NCI-H82 treated with DMSO at 0.1 percent for 48 hours (cell line): ENCODE measurements at regions not wholly inside any gene's neighbourhood (a gene's known extent, or its start where the extent isn't known, plus 50 kb on each side); places are given as distances from the start of the nearest gene placed in this dataset.
"Not testable (repeated sequence)": the region's sequence is repeated elsewhere in the genome, so short reads cannot be mapped to it uniquely, and the experiment has no call there.

Source experiments
- DNase-seq: peaks from one replicate; lab custom pipeline; 2025; ENCODE audit not compliant: unreplicated experiment; lab: John Stamatoyannopoulos, UW

DNA sequence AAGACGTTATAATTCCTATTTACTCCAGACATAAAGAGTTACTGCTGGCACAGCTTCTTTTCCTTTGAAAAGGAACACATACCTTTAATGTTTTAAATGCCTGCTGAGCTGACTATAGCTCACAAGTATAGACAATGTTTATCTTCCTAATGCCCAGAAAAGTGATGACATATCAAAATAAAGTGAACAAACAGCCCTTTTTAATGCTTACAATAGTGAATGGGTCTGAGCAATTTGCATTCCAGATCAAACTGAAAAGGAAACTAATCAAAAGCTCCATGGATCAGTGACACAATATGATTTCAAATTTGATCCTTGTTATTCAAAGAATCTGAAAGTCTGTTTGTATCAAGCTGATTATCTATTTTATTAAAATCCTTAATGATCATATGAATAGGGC lies 233.6 kb upstream of the SEMA3E start:
- DNase-seq, result no peak

DNA sequence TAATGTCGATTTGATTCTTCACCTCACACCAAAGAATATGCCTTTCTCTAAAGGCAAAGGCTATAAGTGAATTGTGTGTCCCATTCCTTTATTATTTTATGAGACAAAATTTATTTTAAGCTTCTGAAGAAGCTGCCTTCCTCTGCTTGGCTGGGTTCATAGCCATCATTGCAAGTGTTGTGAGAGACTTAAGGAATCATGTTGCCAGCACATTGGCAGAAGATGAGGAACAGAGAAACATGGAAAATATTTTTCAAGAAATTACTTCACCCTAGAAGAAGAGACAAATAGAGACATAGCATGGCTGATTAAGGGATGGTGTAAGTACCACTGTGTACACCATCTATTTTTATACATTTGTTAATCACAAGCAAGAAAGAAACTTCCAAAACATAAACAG lies 230.1 kb upstream of the SEMA3E start:
- DNase-seq, result no peak

DNA sequence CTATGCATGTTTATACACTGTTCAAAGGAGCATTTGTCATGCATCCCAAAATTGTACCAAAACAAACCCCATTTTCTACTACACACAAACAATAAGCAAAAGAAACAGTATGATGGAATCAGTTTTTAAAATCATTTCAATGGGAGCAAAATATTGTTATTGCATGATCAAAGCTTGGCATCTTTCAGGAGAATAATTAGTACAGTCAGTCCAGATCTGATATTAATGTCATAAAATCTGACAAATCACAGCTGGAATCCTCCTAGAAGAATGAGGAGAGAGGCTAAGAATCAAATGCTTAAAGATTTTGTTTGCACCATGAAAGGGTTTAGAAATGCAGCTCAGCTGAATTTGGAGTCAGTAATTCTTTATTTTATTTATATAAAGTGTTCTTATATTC lies 229.7 kb upstream of the SEMA3E start:
- DNase-seq, result no peak

DNA sequence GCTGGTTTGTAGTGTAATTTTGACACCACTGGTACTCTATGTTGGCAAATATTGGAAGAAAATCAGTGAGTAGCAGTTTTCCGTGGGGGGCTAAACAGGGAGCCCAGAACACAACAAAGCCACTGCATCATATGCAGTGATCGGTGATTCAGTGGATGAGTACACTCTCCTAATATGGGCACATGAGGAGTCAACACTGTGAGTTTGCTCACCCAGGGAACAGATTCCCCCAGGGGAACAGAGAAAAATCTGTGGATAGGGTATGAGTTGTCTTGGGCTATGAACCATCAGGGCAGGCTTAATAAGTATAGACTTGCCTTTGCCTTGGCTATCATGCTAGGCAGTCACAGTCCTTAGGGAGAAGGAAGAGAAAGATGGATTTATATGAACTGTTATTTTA lies 227.7 kb upstream of the SEMA3E start:
- no peak for DNase-seq

DNA sequence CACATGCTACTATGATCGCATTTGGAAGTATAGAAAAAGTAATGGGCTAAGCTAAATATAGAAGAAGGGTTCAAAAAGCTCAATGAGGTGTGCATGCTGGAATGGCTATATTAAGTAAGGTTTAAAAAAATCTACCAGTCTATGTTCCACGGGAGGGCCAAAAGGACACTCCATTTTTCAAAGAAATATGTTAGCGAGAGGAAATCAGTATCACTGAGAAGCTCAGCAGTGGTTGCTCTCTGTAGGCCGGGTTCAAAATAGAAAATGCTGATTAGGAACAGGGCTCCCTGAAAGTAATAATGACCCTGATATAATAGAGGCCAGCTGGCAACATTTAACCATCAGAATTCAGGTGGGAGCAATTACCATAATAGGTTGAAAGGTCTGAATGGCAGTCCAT lies 224.5 kb upstream of the SEMA3E start:
- no peak for DNase-seq

DNA sequence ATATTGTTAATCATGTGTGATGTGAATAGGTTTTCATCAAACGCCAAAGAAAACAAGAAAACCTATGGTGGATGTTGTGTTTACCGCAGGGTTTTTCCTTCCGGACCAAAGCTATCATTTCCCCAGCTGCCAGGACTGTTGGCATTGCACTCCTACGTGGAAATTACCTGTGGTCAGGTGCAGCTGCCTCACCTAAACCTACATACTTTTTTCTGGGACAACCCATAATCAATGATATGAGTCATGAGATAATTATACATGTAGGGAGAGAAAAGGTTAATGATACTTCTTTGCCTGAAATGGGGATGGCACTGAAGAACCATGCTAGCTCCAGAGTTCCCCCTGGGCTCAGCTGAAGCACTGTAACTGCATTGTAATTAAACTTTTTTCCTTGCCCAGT lies 223.6 kb upstream of the SEMA3E start:
- DNase-seq, result no peak

DNA sequence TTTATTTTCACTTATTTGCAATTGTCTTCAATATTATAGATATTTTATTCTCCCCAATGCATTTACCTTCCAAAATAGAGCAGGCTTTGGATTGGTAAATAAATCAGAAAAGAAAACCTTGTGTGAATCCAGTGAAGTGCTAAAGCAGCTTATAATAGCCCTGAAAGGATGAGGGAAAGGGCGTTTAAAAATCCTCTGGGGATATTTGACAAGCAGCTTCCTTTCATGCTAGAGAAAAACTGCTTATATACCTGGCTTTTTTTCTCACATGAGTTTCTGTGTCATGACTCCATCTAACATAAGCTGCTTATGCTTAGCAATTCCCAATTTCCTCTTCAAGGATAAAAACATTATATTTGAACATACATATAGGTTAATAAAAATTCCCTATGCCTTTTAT lies 221.6 kb upstream of the SEMA3E start:
- DNase-seq, result no peak

DNA sequence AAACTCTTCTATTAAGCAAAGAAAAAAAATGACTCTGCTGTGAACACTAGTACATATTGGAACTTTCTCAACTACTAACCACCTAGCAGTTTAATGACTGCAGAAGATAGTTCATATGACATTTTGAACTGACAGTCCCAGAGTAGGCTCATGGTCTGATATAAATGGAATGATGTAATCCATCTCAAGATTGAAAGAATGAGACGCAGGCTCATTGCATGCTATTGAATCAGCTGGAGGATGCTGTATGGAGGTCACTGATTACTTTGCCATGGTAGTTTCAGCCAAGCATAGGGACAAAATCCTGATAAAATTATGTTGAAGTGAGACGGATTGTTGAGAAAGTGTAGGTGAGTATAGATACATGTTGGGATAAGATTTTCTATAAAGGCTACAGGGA lies 217.6 kb upstream of the SEMA3E start:
- DNase-seq, result no peak

DNA sequence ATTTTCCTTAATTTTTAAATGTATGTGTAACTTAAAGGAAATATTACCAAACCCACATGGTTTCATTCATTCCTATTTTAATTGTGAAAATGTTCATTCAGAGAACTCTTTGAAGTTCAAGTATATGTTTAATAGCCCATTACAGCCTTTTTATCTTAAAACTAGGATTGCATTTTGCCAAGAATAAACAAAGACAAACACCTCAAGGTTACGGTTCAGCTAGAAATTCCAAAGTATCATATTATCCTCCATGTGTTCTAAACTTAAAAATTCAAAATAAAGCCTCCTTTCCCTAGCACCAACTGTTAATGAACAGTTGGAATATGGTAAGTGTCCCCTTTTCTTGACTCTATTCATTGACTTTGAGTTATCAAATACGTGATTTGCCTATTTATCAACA lies 215.6 kb upstream of the SEMA3E start:
- no peak for DNase-seq

DNA sequence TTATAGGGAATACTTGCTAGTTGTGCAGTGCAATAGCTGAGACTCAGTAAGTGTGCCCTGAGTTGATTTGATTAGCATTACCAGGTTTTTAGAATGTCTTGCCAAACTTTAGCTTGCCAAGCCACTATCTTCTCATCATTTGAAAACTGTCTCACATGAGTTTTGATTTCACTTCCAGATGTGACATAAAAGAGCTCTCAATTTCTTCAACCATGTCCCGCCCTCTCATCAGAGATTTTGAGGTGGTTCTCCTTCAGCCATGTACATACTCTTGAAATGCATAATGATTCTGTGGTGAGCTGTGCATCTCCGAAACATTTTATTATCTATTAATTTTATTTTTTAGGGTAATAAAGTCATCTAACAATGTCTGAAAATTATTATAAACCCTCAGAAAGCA lies 215.0 kb upstream of the SEMA3E start:
- no peak for DNase-seq

DNA sequence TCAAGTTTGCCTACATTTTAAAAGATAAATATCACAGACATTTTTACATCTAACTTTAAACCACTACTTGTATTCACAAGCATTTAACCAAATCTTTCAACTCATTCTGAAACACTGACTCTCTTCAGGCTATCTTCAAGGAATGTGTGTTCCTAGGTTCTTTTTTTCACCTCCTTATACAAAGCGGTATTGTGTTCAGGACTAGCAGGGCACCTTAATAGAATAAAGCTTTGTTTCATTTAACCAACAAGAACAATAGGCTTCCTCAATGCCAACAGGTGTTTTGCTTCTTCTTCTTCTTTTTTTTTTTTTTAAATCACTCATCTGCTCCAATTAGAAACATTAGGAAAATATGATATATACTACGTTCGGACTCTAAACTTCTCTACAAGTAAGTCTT lies 212.9 kb upstream of the SEMA3E start:
- no peak for DNase-seq

DNA sequence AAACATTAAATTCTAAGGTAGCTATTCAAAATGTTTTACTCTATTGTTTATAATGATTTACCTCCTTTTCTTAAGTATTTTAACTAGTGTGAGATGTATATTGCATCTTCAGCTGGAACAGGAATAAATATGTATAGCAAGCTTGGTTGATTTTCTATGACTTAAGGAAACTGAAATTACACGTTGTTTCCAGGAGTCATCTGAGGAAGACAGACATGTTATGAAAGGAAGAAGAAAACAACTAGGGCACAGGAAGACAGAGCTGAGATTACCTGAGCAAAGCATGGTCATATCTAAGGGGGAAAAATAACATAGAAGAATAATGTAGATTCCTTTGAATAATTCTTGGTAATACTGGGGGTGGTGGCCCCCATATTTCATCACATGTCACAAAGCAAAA lies 210.9 kb upstream of the SEMA3E start:
- no peak for DNase-seq

DNA sequence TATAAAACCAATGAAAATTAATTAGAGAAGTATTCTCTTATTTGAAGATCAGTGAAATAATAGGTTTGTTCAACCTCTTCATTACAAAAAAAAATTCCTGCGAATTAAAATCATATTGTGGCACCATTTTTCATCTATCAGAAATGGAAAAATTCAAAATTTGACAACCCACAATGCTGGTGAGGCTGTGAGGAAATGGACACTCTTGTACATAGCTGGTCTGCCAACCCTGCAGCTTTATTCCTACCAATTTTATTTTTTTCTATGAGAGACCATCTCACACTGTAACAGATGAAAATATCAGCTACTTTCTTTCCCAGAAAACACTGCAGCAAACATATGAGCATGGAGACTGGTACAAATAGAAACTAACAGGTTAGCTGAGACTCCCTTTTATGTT lies 208.8 kb upstream of the SEMA3E start:
- no peak for DNase-seq

DNA sequence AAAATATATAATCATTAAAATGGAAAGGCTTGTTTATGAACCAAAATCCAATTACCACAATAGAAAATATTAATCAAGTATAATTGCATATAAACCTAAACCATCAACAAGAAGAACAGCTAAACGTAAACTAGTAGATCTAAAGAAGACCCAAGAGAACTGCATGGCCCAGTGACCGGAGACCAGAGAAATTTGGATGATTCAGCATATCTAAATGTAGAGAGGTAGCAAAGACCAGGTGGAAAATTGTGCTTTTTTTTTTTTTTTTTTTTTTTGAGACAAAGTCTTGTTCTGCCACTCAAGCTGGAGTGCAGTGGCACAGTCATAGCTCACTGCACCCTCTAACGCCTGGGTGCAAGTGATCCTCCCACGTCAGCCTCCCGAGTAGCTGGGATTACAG lies 207.2 kb upstream of the SEMA3E start:
- DNase-seq, result no peak

DNA sequence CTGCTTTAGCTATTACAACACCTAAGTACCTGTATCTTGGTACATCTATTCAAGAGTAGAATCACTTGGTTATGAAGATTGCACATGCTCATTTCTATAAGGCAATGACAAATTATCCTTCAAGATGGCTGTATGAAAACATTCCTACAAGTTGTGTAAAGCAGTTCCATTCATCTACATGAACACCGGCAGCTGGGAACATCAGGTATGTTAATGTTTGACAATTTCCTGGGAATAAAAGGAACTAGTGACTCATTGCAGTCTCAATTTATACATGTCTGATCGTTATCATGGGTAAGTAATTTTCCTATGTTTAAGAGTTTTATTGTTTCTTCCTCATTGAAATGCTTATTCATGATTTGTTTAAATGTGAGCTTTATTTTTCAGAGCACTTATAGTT lies 203.2 kb upstream of the SEMA3E start:
- DNase-seq, result no peak

DNA sequence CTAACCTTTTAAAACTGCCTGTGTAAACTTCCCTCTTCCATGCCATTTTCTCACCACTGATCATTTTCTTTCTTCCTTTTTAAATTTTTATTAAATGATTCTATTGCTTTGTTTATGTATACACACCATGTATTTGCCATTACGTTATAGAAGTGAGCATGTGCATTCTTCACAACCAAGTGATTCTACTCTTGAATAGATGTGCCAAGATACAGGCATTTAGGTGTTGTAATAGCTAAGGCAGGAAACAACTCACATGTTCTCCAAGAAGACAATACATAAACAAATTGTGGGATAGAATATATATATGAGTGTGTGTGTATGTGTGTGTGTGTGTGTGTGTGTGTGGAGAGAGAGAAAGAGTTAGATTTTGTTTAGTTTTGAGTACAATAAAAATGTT lies 202.6 kb upstream of the SEMA3E start:
- DNase-seq, result no peak

DNA sequence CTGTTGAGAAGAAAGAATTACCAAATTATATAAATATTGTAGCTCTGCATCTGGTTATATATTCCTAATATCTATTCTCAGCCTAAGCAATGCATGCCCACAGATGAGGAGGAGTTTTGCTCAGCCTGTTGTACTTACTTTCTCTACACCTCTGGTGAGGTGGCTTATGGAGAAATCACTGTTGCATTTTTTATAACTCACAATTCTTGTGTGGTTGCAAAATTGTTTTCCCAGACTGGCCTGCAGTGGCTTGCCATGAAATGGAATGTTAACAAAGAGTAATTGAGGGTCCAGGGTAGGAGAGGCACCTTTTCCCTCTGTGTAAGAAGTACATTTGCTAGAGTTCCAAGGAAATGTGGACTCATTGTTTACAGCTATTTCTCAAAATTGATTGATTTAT lies 202.0 kb upstream of the SEMA3E start:
- DNase-seq, result no peak

DNA sequence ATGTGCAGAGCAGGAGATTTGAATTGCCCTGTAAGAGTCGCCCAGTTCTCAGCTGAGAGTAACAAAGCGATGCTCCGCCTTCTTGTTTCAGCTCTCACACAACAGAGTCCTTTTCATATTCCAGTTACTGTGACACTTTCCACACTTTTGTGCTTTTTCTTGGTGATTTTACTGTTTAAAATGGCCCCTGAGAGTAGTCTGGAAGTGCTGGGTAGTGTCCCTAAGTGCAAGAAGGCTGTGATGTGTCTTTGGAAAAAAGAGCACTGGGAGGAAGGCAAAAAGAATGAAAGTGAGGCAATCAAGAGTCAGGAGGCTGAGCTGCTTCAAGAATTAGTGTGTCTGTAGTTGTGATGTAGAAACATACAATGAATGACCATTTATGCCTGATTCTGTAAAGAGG lies 201.2 kb upstream of the SEMA3E start:
- no peak for DNase-seq

DNA sequence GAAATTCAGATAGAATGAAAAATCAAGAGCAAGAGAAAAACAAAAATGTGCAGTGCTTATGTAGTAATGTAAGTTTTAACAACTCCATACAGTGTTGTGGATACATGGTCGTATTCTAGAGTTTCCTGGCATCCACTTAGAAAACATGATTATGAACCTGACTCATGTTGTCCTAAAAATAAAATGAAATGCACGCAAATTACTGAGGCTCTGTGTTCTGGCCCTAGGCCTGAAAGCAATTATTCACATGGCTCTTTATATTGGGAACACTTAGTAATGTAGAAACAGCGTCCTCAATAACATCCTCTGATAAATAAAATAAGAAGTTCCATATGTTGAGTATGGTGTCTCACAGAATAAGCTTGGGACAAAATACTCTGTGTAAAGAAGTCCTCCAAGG lies 200.2 kb upstream of the SEMA3E start:
- no peak for DNase-seq

DNA sequence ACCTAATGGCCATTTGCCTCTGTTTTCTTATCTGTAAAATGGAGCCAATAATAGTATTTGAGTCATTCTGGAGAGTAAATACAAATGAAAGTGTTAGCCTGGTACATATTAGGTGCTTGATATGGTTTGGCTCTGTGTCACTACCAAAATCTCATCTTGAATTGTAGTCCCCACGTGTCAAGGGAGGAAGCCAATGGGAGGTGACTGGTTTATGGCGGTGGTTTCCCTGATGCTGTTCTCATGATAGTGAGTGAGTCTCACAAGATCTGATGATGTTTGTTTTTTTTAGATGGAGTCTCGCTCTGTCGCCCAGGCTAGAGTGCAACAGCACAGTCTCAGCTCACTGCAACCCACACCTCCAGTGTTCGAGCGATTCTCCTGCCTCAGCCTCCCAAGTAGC lies 194.0 kb upstream of the SEMA3E start:
- no peak for DNase-seq

DNA sequence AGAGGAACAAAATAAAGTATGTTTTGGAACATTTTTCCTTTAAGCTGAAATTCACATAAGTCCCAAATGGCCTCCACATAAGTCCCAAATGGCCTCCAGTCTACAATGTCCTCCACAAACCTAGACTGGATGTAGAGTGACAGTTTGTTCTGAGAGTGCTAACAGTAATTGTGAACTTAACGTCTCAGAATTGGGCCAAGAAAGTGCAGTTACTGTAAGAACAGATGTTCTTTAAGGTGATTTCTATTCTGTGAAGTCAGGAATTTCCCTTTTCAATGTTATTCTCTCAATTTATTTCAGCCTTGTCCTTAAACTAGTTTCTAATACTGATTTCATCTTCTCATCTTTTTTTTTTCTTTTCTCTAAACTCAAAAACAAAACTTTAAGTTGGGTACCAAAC lies 188.7 kb upstream of the SEMA3E start:
- DNase-seq, result no peak

DNA sequence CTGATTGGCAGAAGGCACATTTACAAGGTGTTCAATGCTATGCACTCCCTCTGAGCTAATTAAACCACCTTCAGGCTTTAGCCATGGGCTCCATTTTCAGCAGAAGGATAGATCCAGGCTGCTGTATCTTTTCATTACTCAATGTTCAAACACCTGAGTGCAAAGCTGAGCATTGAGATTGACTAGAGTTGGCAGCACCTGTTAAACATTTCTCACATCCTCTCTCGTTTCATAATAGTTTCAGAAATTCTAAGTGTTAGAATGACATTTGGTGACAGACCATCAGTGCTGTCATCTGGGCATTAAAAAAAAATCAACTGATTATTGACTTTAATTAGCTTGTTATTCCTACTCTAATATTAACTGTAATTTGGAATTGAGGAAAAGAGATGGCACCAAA lies 187.1 kb upstream of the SEMA3E start:
- no peak for DNase-seq

DNA sequence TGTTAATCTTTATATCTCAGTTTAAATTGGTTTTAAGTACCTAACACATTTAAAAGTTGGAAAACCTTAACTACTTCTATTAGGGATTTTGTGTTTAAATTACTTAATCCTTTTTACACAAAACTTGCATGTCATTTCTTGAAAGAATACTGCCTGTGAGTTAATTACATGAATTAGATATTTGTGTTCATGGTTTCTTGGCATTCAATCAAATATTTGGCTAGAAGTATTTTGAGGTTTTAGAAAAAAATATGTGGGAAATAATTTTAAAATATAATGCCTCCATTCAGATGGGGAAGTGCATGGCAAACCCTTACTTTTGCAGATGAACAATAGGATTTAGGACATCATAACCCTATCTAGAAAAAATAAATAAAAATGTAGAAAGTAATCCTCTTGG lies 186.5 kb upstream of the SEMA3E start:
- no peak for DNase-seq

DNA sequence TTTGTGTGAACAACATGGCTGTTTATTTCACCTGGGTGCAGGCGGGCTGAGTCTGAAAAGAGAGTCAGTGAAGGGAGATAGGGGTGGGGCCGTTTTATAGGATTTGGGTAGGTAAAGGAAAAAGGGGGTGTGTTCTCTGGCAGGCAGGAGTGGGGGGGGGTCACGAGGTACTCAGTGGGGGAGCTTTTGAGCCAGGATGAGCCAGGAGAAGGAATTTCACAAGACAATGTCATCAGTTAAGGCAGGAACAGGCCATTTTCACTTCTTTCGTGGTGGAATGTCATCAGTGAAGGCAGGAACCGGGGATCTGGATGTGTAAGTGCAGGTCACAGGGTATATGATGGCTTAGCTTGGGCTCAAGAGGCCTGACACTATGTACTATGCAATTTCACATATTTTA lies 184.8 kb upstream of the SEMA3E start:
- DNase-seq, result not testable (repeated sequence)
